Fibroblast of skin of scalp (primary cell): ENCODE measurements at regions not wholly inside any gene's neighbourhood (a gene's known extent, or its start where the extent isn't known, plus 50 kb on each side); places are given as distances from the start of the nearest gene placed in this dataset.

Experiments used
- DNase-seq: peaks from one replicate; pipeline ENCODE4 v3.0.0-alpha.2; 2013

- no peak for DNase-seq
Measured at GRCh38 chr22:48860557-48860956, 967.1 kb downstream of the BRD1 start.

GRCh38 chr22:48858856-48859255 lies 968.8 kb downstream of the BRD1 start:
- no peak for DNase-seq

- DNase-seq, result no peak
Measured at GRCh38 chr22:48858121-48858520, 969.6 kb downstream of the BRD1 start.

DNA sequence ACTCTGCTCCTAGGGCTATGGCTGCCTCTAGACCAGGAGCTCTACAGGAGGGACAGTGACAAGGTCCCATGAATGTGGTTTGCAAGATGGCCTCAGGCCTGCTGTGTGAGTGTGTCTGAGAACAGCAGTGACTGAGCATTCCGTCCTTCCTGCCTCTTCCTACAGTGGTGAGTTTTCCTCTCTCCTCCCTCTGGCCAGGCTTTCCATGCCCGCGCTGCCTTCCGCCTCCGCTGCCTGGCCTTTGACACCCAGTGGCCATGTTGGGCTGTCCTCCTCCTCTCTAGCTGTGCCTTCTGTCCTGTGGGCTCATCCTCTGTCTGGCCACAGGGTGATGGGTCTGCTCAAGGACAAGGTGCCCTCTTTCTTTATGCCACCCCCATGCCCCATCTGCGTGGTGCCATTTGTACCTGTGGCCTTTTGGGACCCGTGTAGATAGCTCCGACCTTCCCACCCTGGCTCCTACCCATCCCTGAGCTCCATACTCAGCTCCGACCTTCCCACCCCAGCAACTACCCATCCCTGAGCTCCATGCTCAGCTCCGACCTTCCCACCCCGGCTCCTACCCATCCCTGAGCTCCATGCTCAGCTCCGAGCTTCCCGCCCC lies 970.4 kb downstream of the BRD1 start:
- DNase-seq, result no peak

GRCh38 chr22:48856308-48856615 lies 971.4 kb downstream of the BRD1 start:
- no peak for DNase-seq

- DNase-seq, result no peak
Measured at GRCh38 chr22:48855593-48856307, 971.9 kb downstream of the BRD1 start.

DNA sequence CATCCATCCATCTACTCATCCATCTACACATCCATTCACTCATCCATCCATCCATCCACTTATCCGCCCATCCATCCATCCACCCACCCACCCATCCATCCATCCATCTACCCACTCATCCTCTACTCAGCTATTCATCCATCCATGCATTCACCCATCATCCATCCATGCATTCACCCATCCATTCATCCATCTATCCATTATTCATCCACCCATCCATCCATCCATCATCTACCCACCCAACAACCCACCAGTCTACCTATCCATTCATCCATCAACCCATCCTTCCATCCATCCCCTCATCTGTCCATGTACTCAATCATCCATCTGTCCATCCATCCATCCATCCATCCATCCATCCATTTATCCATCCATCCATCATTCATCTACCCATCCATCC lies 972.7 kb downstream of the BRD1 start:
- DNase-seq, result no peak

DNA sequence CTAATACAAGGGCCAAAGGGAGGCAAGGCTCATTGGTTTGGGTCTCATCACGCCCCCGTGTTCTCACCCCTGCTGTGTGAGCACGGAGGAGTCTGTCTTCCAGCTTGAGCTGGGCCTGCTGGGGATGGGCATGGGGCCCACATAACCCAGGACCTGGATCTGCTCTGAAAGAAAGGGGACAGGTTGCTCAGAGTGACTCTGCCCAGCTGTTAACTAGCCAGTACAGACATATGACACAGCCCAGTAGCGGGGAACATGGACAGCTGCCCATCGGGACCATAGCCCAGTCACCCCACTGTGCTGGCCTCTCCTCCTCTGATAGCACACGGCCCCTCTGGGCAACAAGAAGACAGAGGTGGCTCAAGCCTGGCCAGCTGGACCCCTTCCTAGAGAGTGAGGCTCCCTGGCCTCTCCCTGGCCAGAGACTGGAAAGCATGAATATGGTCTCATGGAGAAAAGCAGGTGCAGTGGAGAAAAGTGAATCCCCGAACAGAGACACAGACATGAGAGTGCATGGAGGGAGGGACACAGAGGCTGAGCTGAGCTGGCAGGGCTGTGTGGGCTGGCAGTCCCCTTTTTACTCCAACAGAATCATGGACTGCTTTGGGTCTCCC lies 973.9 kb downstream of the BRD1 start:
- no peak for DNase-seq

DNA sequence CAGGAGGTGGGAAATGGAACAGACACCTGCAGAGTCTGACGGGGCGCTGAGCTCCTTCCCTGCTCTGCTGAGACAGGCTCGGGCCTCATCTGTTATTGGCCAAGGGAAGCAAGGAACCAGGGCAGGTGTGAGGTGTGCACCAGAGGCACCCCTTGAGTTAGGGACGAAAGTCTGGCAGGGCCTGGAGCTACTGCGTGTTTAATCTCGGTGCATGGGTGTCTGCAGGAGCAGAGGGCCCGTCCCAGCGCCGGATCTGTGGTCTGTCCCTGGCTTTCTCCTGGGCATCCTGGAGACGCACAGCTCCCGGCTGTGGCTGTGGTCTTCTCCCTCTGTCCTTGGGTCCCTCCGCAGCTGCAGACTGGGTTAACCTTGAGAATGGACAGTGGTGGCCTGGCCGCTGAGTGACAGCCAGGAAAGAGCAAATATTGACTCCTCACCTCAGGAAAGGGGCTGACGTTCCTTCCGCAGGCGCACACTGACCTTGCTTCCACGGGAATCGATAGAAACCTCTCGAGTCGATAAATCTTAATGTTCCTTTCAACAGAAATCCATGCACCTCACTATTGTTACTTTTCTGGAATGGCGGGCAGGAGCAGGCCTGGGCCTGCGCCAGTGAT lies 975.6 kb downstream of the BRD1 start:
- no peak for DNase-seq

DNA sequence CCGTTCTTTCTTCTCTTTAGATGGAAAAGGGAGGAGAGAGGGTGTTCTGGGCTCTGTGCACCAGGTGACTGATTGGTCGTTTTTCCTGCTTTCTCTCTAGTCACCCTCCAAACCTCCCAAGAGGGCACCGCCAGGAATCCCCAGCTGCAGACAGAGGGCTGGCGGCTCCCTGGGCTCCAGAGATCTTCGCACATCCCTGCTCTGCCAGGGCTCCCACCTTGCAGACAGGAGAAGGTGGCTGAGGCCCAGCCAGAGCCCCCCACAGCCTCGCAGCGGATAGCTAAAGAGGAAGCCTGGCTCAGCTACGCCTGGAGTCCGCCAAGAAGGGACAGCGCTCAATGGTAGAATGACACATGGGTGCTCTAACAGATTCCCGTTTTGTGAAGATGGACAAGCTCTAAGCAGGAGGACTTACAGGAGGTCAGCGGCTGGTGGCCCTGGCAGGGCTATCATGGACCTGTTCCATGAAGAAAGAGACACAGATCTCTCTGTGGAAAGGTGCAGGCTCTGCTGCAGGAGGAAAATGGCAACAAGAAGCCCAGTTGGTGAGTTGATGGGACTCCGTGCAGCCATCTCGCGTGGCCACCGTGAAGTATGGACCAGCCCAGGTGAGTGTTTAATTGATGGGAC lies 976.9 kb downstream of the BRD1 start:
- DNase-seq, result no peak

DNA sequence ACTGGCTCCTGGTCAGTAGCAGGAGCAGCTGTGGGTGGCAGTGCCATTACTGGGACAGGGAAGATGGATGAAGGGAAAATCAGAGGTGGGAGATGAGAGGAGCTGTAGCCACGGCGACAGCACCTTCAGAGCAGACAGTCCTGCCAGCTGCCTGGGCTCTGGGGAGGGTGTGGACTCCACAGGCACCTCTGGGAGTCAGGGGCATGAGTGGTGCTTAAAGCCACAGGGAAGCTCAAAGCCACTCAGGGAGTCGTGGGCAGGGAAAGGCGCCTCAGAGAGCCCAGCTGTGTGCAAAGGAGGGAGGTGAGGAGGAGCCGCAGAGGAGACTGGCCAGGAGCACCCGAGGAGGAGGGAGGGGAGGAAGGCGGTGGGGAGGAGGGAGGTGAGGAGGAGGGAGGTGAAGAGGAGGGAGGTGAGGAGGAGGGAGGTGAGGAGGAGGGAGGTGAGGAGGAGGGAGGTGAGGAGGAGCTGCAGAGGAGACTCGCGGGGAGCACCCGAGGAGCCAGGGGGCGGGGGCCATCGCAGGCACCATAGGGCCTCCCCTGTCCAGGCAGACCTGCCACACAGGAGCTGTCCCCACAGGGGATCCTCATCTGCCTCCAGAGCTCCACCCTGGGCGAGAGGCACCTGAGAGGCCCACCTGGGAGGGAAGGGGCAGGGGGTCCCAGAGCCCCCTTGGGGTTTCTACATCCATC lies 977.6 kb downstream of the BRD1 start:
- no peak for DNase-seq

GRCh38 chr22:48849219-48849912 lies 978.3 kb downstream of the BRD1 start:
- DNase-seq, result no peak

- DNase-seq, result no peak
Measured at GRCh38 chr22:48846200-48846599, 981.5 kb downstream of the BRD1 start.

DNA sequence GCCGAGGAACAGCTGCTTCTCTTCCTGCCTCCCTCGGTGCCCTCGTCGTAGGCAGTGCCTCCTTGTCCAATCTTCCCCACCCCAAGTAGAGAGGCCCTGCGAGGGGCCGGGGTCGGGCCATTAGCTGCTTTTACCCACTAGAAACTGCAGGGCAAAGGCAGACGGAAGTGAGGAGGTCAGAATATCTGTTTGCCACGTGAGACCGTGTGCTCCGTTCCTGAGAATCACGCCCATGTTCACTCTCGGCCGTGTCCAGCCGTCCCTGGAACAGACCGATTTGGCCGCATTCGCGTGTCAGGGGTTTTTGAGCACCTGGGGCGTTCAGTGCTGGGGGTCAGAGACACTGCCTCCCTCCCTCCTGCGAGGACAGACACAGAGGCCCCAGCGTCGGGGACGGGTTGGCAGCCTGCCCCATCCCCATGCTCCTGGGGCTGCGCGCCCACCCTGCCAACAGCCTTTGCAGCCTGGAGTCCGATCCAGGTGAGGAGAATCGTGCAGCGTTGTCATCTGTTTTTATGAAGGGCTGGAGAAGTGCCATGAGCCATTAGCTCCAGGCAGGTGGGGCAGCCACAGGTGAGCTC lies 982.2 kb downstream of the BRD1 start:
- no peak for DNase-seq

GRCh38 chr22:48844056-48844675 lies 983.5 kb downstream of the BRD1 start:
- DNase-seq, result no peak

- no peak for DNase-seq
Measured at GRCh38 chr22:48843640-48844039, 984.0 kb downstream of the BRD1 start.

DNA sequence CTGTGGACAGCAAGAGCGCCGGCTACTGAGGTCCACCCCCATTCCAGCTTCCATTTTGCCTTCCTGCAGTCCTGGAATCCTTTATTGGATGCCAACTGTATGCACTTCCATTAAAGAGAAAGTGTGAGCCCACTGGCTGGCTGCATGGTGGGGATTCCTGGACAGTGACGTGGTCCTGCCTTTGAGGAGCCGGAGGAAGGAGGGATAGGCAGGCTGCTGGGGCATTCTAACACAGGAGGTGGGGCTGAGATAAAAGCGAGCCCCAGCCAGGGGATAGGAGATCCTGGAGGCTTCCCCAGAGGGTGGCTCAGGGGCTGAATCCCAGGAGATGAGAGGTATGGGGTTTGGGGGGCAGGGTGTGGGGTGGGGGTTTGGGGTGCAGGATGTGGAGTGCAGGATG lies 984.7 kb downstream of the BRD1 start:
- no peak for DNase-seq

- DNase-seq, result no peak
Measured at GRCh38 chr22:48842583-48842945, 985.1 kb downstream of the BRD1 start.

GRCh38 chr22:48841881-48842582 lies 985.6 kb downstream of the BRD1 start:
- DNase-seq, result no peak

DNA sequence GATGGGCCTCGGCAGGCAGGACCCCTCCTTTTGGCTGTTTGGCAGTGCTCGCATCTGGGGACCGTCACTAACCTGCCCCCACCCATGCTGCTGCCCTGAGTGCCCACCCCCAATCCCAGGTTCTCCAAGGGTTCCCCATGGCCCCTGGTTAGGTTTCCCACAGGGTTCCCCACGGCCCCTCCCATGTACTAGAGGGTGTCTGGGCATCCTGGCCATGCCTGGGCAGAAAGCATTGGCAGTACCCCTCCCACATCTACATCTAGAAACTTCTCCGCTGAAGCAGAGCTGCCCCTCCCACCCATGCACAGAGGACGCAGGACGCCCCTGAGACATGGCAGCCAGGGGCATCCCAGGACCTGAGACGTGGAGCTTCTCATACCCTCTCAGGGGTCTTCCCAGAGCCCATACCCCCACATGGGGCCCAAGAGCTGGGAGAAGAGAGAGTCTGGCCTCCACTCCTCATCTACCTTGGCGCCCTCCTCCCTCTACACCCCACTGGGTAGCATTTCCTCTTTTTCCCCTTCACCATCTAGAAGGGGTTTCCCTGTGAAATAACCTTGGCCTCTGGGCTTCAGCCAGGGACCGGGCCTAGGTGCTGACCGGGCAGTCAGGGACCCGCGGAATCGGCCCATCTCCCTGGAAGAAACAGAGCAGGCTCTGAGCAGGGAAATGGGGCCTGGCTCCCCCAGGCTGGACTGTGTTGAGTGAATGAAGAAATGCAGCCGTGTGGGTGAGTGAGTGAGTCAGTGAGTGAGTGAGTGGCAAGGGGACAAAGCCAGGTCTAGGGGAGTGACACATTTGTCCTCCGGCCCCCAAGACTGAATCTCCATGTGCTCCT lies 987.3 kb downstream of the BRD1 start:
- DNase-seq, result no peak
